Neural progenitor cell (in vitro differentiated cells): ENCODE measurements at regions not wholly inside any gene's neighbourhood (a gene's known extent, or its start where the extent isn't known, plus 50 kb on each side); places are given as distances from the start of the nearest gene placed in this dataset.
A peak's percentile ranks its signal among the peaks of the same experiment; 100 is the strongest.

Source experiments
- DNase-seq: peaks from one replicate; pipeline ENCODE4 v3.0.0-alpha.2; 2016; ENCODE audit warnings: low spot score
- H2AFZ ChIP-seq: fragments of 200-600 bp; sonication (generic); replicated peaks from 2 replicates; pipeline ENCODE4 v1.6.1; 2016; ENCODE audit warnings: antibody characterized with exemption
- H3F3A ChIP-seq: fragments of 200-600 bp; sonication (generic); 2 replicates; pipeline ENCODE4 v1.6.1; 2016; ENCODE audit warnings: antibody characterized with exemption, low read depth
- H3K27ac ChIP-seq: fragments of 200-600 bp; sonication (generic); 2 replicates; pipeline ENCODE4 v1.5.1; 2016; ENCODE audit warnings: mild to moderate bottlenecking
- H3K27me3 ChIP-seq: fragments of 200-600 bp; sonication (generic); 2 replicates; pipeline ENCODE4 v1.6.1; 2016; ENCODE audit warnings: mild to moderate bottlenecking, moderate library complexity
- H3K36me3 ChIP-seq: fragments of 200-600 bp; sonication (generic); 2 replicates; pipeline ENCODE4 v1.5.1; 2016
- H3K4me1 ChIP-seq: fragments of 200-600 bp; sonication (generic); 2 replicates; pipeline ENCODE4 v1.6.1; 2016; ENCODE audit warnings: mixed run types
- H3K4me2 ChIP-seq: fragments of 200-600 bp; sonication (generic); 2 replicates; pipeline ENCODE4 v1.6.1; 2016
- H3K4me3 ChIP-seq: fragments of 200-600 bp; sonication (generic); 2 replicates; pipeline ENCODE4 v1.5.1; 2016
- H3K79me2 ChIP-seq: fragments of 200-600 bp; sonication (generic); 2 replicates; pipeline ENCODE4 v1.6.1; 2016; ENCODE audit warnings: low read depth
- H3K9ac ChIP-seq: fragments of 200-600 bp; sonication (generic); 2 replicates; pipeline ENCODE4 v1.6.1; 2016
- H3K9me3 ChIP-seq: fragments of 200-600 bp; sonication (generic); 2 replicates; pipeline ENCODE4 v1.5.1; 2016; ENCODE audit warnings: low read depth
- H4K20me1 ChIP-seq: fragments of 200-600 bp; sonication (generic); 2 replicates; pipeline ENCODE4 v1.6.1; 2016; ENCODE audit warnings: low read depth
- H3K27ac Mint-ChIP-seq: 3 replicates; pipeline ENCODE4 v1.8.0; 2021; ENCODE audit warnings: mixed read lengths
- H3K27me3 Mint-ChIP-seq: 2 replicates; pipeline ENCODE4 v1.8.0; 2022; ENCODE audit warnings: low read depth, mild to moderate bottlenecking, inconsistent platforms, moderate library complexity, mixed read lengths; ENCODE audit not compliant: insufficient read depth
- H3K36me3 Mint-ChIP-seq: 3 replicates; pipeline ENCODE4 v1.8.0; 2021; ENCODE audit warnings: mixed read lengths
- H3K4me1 Mint-ChIP-seq: 3 replicates; pipeline ENCODE4 v1.8.0; 2021; ENCODE audit warnings: mixed read lengths
- H3K4me3 Mint-ChIP-seq: 3 replicates; pipeline ENCODE4 v1.8.0; 2021; ENCODE audit warnings: mild to moderate bottlenecking, moderate library complexity, mixed read lengths
- H3K9me3 Mint-ChIP-seq: 3 replicates; pipeline ENCODE4 v1.8.0; 2020; ENCODE audit warnings: mixed read lengths
- EZH2 ChIP-seq: fragments of 200-600 bp; sonication (generic); IDR thresholded peaks from 2 replicates; pipeline ENCODE4 v1.6.1; 2017; ENCODE audit warnings: antibody characterized with exemption, mild to moderate bottlenecking, moderate library complexity
- EZH2phosphoT487 ChIP-seq: fragments of 200-600 bp; sonication (generic); IDR thresholded peaks from 2 replicates; pipeline ENCODE4 v1.6.1; 2017; ENCODE audit warnings: antibody characterized with exemption
- TF ChIP-seq, protein P1 (sequence below): fragments of 200-600 bp; sonication (generic); IDR thresholded peaks from 2 replicates; pipeline ENCODE4 v1.5.1; 2017; ENCODE audit warnings: antibody characterized with exemption, mild to moderate bottlenecking

DNA sequence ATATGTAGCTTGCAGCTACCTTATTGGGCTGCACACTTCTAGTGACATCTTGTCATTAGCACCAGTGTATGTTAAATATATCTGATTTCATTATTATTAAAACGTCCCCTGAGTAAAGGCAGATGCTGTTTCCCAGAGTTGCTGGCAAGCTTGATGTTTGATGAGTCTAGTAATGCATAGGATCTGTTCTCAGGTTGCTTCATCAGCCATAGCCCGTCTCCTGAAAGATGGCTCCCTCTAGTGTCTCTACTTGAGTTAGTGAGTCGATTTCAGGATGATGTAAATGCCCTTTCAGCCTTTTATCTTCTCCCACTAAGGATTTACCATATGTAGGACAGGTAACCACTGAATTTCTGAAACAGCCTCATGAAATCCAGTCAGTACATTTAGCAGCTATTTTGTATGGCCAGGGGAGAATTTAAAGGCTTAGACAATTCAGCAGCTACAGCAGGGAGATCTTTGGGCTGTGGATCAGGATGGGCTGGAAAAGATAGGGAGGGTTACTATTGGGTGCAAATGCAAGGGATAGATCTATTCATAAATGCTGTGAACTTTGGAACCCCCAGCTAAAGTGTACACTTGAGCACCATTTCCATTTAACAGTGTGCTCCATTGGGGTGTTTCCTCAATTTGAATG lies 376.3 kb downstream of the CNTNAP4 start:
- DNase-seq = peak; percentile 81
- no peak overlapping the region for H3K27ac Mint-ChIP-seq
- H3K4me2 ChIP-seq = no peak overlapping the region
- H3K9me3 Mint-ChIP-seq = no peaks in the 10 kb centered on the region
- no peak overlapping the region for H3K4me3 ChIP-seq
- H3K4me1 Mint-ChIP-seq = no peaks in the 10 kb centered on the region
- H3F3A ChIP-seq = no peaks in the 10 kb centered on the region
- no peak overlapping the region for H3K27ac ChIP-seq
- no peak overlapping the region for H3K4me3 Mint-ChIP-seq
- no peaks in the 10 kb centered on the region for H3K36me3 ChIP-seq
- TF ChIP-seq EZH2 (no peak), EZH2phosphoT487 (no peak)
- TF ChIP-seq, protein P1, sequence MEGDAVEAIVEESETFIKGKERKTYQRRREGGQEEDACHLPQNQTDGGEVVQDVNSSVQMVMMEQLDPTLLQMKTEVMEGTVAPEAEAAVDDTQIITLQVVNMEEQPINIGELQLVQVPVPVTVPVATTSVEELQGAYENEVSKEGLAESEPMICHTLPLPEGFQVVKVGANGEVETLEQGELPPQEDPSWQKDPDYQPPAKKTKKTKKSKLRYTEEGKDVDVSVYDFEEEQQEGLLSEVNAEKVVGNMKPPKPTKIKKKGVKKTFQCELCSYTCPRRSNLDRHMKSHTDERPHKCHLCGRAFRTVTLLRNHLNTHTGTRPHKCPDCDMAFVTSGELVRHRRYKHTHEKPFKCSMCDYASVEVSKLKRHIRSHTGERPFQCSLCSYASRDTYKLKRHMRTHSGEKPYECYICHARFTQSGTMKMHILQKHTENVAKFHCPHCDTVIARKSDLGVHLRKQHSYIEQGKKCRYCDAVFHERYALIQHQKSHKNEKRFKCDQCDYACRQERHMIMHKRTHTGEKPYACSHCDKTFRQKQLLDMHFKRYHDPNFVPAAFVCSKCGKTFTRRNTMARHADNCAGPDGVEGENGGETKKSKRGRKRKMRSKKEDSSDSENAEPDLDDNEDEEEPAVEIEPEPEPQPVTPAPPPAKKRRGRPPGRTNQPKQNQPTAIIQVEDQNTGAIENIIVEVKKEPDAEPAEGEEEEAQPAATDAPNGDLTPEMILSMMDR = peak; percentile 77
- H3K9me3 ChIP-seq = no peaks in the 10 kb centered on the region
- no peaks in the 10 kb centered on the region for H4K20me1 ChIP-seq
- H3K4me1 ChIP-seq = no peaks in the 10 kb centered on the region
- H3K27me3 ChIP-seq = peaks cover 9% of the 10 kb centered on the region
- H3K36me3 Mint-ChIP-seq = no peaks in the 10 kb centered on the region
- no peak overlapping the region for H3K9ac ChIP-seq
- H2AFZ ChIP-seq = no peak overlapping the region
- H3K79me2 ChIP-seq = no peaks in the 10 kb centered on the region
- no peaks in the 10 kb centered on the region for H3K27me3 Mint-ChIP-seq

DNA sequence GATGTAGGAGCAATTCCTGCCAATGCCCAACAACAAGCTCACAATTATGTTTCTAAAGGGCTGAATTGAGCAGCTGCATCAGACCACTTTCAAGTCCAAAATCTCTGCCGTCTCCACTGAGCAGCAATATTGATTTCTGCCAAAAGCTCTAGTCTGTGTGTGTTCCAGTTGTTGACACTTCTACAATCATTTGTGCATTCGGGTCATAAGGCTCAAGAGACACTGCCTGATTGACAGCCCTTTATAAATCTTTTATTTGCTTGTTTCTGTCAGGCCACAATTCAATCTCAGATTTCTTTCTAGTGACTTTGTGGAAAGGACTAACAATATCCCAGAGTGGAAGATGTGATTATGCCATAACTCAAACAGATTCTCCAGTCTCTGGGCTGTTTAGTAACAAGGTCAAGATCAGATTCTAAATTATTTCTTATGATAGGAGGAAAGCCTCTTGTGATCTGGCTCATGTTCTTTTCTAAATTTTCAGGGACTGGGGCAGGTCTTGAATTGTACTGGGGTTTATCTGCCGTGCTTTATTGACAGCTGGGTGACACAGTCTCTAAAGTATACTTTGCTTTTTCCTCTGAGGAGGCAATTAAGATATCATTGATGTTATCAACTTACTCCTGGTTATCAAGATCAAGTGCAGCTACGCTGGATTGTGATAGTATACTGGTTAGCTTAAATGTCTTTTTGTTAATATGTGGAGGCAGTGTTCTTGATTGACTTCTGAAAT lies 377.1 kb downstream of the CNTNAP4 start:
- no peaks in the 10 kb centered on the region for H3F3A ChIP-seq
- H3K36me3 ChIP-seq = no peaks in the 10 kb centered on the region
- no peaks in the 10 kb centered on the region for H3K4me1 ChIP-seq
- no peak overlapping the region for H3K4me2 ChIP-seq
- no peaks in the 10 kb centered on the region for H3K9me3 Mint-ChIP-seq
- no peak for DNase-seq
- no peaks in the 10 kb centered on the region for H3K27me3 Mint-ChIP-seq
- H3K4me3 Mint-ChIP-seq = no peak overlapping the region
- no peaks in the 10 kb centered on the region for H3K4me1 Mint-ChIP-seq
- peaks cover 9% of the 10 kb centered on the region for H3K27me3 ChIP-seq
- no peak overlapping the region for H2AFZ ChIP-seq
- no peak overlapping the region for H3K4me3 ChIP-seq
- no peak overlapping the region for H3K27ac Mint-ChIP-seq
- H3K9me3 ChIP-seq = no peaks in the 10 kb centered on the region
- no peaks in the 10 kb centered on the region for H4K20me1 ChIP-seq
- TF ChIP-seq EZH2 (no peak), EZH2phosphoT487 (no peak)
- TF ChIP-seq, protein P1 = no peak
- no peaks in the 10 kb centered on the region for H3K79me2 ChIP-seq
- no peaks in the 10 kb centered on the region for H3K36me3 Mint-ChIP-seq
- no peak overlapping the region for H3K9ac ChIP-seq
- no peak overlapping the region for H3K27ac ChIP-seq

DNA sequence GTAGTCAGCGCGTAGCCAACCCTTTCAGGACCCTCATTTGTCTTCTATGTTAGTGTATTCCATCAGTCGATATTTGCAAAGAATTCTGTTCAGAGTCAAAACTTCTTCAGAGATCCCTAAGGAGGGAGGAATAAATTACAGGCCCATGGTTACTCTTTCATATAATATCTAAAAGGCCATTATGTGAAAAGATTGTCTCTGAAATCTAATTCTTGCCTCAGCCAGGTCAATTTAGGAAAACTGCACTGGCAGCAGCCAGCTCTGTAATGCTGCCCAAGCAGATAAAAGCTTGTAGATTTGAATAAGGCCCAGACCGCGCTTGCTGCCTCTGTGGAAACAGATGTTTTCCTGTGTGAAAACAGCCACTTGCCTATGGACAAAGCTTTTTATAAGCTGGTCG lies 379.8 kb downstream of the CNTNAP4 start:
- Histone ChIP-seq H3K9me3 (no peaks in the 10 kb centered on the region), H3K27me3 (peaks cover 9% of the 10 kb centered on the region), H3K36me3 (no peaks in the 10 kb centered on the region), H3K27ac (no peak overlapping the region), H2AFZ (no peak overlapping the region), H3K4me3 (no peak overlapping the region), H3K9ac (no peak overlapping the region), H3K4me1 (no peaks in the 10 kb centered on the region), H4K20me1 (no peaks in the 10 kb centered on the region), H3K4me2 (no peak overlapping the region), H3K79me2 (no peaks in the 10 kb centered on the region), H3F3A (no peaks in the 10 kb centered on the region)
- H3K36me3 Mint-ChIP-seq = no peaks in the 10 kb centered on the region
- no peaks in the 10 kb centered on the region for H3K27me3 Mint-ChIP-seq
- no peaks in the 10 kb centered on the region for H3K4me1 Mint-ChIP-seq
- no peak overlapping the region for H3K4me3 Mint-ChIP-seq
- no peak overlapping the region for H3K27ac Mint-ChIP-seq
- no peaks in the 10 kb centered on the region for H3K9me3 Mint-ChIP-seq
- no peak for DNase-seq
- TF ChIP-seq EZH2phosphoT487 (no peak), EZH2 (no peak)
- TF ChIP-seq, protein P1 = no peak
